ENCODE measurements at regions not wholly inside any gene's neighbourhood (a gene's known extent, or its start where the extent isn't known, plus 50 kb on each side); places are given as distances from the start of the nearest gene placed in this dataset.
"Not testable (repeated sequence)": the region's sequence is repeated elsewhere in the genome, so short reads cannot be mapped to it uniquely, and the experiment has no call there.

- DNase-seq (ENCODE audit: low read depth in 2 of 2) = no peak
Measured at GRCh38 chr11:87971354-87971753, 203.9 kb downstream of the RAB38 start.

DNA sequence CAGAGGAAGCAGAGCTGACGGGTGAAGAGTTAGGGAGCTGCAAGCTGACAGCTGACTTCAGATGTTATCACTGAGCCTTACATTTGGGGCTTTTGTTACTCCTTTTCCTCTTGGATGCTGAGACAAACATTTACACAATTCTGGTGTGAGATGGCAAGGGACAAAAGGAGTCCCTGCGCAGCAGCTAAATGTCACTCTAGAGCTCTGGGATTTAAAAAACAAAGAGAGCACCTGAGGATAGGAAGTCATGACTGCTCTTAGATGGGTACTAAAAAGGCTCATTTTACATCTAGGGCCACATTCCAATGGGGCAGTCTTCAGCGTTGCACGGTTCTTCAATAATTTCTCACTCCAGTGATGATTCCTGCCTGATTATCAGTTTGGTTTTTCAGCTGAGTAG lies 204.5 kb downstream of the RAB38 start:
- no peak for DNase-seq (ENCODE audit: low read depth in 2 of 2)

- DNase-seq (ENCODE audit: low read depth in 2 of 2) = no peak
Measured at GRCh38 chr11:87967459-87967858, 207.8 kb downstream of the RAB38 start.

- no peak for DNase-seq (ENCODE audit: low read depth in 2 of 2)
Measured at GRCh38 chr11:87966694-87967093, 208.5 kb downstream of the RAB38 start.

DNA sequence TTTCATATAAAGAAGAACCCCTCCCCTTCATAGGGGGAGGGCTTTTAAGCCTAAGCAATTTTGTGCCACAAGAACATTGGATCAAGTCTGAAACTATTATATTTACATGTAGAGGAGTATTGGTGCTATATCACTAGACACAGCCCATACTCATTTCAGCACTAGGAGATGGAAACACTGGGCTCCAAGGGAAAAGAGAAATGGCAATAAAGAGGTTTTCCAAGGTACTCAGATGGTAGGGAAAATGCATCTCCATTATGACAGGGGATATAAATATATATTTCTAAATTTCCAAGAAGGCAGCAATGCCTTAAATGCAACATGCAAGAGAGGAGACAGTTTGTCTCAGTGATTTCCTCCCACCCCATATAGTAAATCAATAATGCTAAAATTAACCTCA lies 209.0 kb downstream of the RAB38 start:
- no peak for DNase-seq (ENCODE audit: low read depth in 2 of 2)

- no peak for DNase-seq (ENCODE audit: low read depth in 2 of 2)
Measured at GRCh38 chr11:87961606-87962005, 213.6 kb downstream of the RAB38 start.

- DNase-seq (ENCODE audit: low read depth in 2 of 2) = no peak
Measured at GRCh38 chr11:87957961-87958360, 217.3 kb downstream of the RAB38 start.

- DNase-seq (ENCODE audit: low read depth in 2 of 2) = no peak
Measured at GRCh38 chr11:87954476-87954875, 220.8 kb downstream of the RAB38 start.

GRCh38 chr11:87942786-87943185 lies 232.5 kb downstream of the RAB38 start:
- no peak for DNase-seq (ENCODE audit: low read depth in 2 of 2)

DNA sequence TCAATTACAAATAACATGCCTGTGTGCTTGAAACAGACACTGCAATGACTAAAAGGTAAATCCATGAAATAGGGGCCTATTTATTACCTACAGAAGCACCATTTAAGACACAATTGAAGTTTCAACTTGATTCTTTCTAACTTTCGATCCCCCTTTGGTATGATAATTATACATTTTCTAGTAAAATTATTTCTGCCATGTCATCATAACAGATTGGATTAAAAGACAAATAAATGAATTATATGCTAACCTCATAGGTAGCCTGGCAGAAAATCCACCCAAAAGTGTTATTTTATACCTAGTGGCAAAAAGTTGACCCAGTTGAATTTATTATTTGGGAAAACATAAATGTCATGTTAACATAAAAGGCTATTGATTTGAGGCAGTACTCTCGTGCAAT lies 241.1 kb downstream of the RAB38 start:
- no peak for DNase-seq (ENCODE audit: low read depth in 2 of 2)

- no peak for DNase-seq (ENCODE audit: low read depth in 2 of 2)
Measured at GRCh38 chr11:87926250-87926970, 248.8 kb downstream of the RAB38 start.

DNA sequence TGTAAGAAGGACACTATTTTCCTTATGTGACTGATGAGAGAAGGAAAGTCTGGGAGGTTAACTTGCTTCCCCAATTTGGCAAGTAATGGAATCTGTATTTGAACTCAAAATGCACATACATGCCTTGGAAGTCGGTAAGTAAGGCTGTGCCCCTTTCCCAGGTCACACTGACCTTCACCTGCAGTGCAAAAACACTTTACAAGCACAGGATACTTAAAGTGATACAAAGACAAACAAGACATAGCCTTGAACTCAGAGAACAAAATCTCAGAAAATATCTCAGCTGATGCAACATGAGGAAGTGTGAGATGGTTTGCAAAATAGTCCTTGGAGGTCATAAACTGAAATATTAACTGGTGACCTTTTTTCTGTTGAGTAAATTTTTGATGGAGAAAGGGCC lies 251.1 kb downstream of the RAB38 start:
- DNase-seq (ENCODE audit: low read depth in 2 of 2) = no peak

DNA sequence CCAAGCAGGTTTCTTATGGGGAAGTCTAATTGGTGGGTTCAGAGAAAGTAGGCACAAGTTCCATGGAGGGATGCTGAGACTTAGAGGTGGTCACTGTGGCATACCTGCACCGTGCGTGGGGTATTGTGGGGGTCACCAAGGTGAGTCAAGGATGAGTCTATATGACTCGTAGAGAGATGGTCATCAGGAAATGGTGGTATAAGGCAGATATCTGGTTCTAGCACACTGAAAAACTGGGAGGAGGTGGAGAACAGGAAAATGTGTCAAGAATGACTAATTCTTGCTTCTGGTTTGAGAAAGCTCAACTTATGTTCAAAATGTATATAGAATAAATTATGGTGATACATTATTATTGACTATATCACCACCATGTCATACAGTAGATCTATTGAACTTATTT lies 258.1 kb downstream of the RAB38 start:
- no peak for DNase-seq (ENCODE audit: low read depth in 2 of 2)

DNA sequence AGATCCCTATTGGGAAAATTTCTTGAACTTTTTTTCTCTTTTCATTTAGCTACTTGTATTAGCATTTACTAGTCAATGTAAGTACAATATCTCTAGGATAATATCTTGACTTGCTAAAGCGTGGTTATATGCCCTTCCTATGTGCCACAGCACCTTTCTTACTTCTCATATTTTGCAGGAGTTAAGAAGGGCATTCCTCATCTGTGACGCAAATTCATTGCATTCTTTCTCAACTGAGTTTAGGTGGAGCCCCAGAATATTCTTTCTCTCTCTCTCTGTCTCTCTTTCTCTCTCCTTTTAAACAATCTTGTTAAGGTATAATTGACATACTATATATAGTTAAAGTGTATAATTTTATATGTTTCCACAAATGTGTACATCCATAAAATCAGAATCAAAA lies 266.1 kb downstream of the RAB38 start:
- no peak for DNase-seq (ENCODE audit: low read depth in 2 of 2)

DNA sequence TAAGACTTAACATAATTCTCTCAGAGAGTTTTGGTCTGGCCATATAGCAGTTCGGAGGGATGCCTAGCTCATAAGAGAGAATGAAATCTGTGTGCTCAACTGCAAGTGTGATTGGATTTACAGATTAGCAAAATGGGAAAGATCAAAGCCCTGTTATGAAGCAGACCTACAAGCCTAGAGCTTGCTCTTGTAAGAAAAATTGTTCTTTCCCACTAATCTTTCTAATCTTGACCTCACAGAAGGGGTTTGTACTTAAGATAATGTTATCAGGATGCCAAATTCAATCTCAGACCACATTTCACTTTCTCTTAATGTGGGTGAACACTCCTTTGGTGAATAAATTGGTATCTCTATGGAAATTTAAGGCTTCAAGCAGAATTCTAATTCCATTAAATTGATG lies 267.2 kb downstream of the RAB38 start:
- no peak for DNase-seq (ENCODE audit: low read depth in 2 of 2)

GRCh38 chr11:87903345-87903744 lies 271.9 kb downstream of the RAB38 start:
- DNase-seq (ENCODE audit: low read depth in 2 of 2) = no peak

DNA sequence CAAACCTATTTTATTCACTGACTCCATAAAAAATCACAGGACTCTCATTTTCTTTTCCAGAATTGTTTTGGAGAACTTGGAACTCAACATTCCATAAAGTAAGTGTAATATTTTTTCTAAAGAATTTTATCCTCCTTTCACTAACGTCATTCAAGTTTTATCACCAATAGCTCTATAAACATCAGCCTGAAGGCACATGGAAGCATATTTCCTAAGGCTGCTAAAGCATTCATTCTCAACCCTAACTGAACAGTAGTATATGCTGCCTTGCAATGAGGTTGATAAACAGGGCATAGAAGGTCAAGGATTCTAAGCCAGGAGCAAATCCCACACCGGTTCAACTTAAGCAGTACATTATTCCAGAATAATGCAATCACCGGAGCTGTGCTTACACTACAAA lies 273.9 kb downstream of the RAB38 start:
- DNase-seq (ENCODE audit: low read depth in 2 of 2) = no peak

- no peak for DNase-seq (ENCODE audit: low read depth in 2 of 2)
Measured at GRCh38 chr11:87897921-87898320, 277.3 kb downstream of the RAB38 start.

GRCh38 chr11:87897071-87897470 lies 278.2 kb downstream of the RAB38 start:
- no peak for DNase-seq (ENCODE audit: low read depth in 2 of 2)

- no peak for DNase-seq (ENCODE audit: low read depth in 2 of 2)
Measured at GRCh38 chr11:87894961-87895360, 280.3 kb downstream of the RAB38 start.

GRCh38 chr11:87892291-87892690 lies 283.0 kb downstream of the RAB38 start:
- DNase-seq (ENCODE audit: low read depth in 2 of 2) = no peak

GRCh38 chr11:87889126-87889525 lies 286.1 kb downstream of the RAB38 start:
- DNase-seq (ENCODE audit: low read depth in 2 of 2) = no peak

DNA sequence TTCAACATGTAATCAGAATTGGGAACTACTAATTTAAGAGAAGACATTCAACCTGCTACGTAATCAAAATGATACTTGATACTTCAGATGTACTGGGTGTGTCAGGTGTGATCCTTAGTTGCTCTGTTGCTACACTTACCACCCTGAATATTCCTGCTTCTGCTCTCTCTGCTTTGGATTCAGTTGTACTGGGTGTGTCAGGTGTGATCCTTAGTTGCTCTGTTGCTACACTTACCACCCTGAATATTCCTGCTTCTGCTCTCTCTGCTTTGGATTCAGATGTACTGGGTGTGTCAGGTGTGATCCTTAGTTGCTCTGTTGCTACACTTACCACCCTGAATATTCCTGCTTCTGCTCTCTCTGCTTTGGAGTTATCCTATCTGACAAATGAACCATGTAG lies 290.2 kb downstream of the RAB38 start:
- not testable (repeated sequence) for DNase-seq (ENCODE audit: low read depth in 2 of 2)

- no peak for DNase-seq (ENCODE audit: low read depth in 2 of 2)
Measured at GRCh38 chr11:87879118-87879517, 296.1 kb downstream of the RAB38 start.

Data from stimulated activated CD4-positive, alpha-beta T cell treated with anti-CD3 and anti-CD28 coated beads, Interleukin-4, amount 100 ng/mL, for 48 hours (primary cell).